HG03521 (cell line): ENCODE measurements at regions not wholly inside any gene's neighbourhood (a gene's known extent, or its start where the extent isn't known, plus 50 kb on each side); places are given as distances from the start of the nearest gene placed in this dataset.

Source experiments
- ATAC-seq: cut with Tn5 transposase; IDR thresholded peaks from one replicate; pipeline ENCODE4 v1.9.1; 2021; ENCODE audit warnings: mild to moderate bottlenecking, moderate library complexity; ENCODE audit not compliant: unreplicated experiment

- no peak for ATAC-seq
Observed at GRCh38 chr6:148225871-148226270, 116.8 kb upstream of the SASH1 start.

- no peak for ATAC-seq
Observed at GRCh38 chr6:148226284-148226683, 116.4 kb upstream of the SASH1 start.

- ATAC-seq: no peak
Observed at GRCh38 chr6:148231572-148231971, 111.1 kb upstream of the SASH1 start.

GRCh38 chr6:148235446-148235845 is 107.2 kb upstream of the SASH1 start:
- no peak for ATAC-seq

- no peak for ATAC-seq
Observed at GRCh38 chr6:148238713-148239112, 103.9 kb upstream of the SASH1 start.

- no peak for ATAC-seq
Observed at GRCh38 chr6:148239215-148239614, 103.4 kb upstream of the SASH1 start.

GRCh38 chr6:148239801-148240460 is 102.7 kb upstream of the SASH1 start:
- no peak for ATAC-seq

GRCh38 chr6:148240461-148240840 is 102.2 kb upstream of the SASH1 start:
- ATAC-seq: no peak

GRCh38 chr6:148240861-148241477 is 101.7 kb upstream of the SASH1 start:
- no peak for ATAC-seq

GRCh38 chr6:148242180-148242579 is 100.5 kb upstream of the SASH1 start:
- ATAC-seq: no peak

- no peak for ATAC-seq
Observed at GRCh38 chr6:148244217-148244935, 98.3 kb upstream of the SASH1 start.

- no peak for ATAC-seq
Observed at GRCh38 chr6:148247386-148248063, 95.1 kb upstream of the SASH1 start.

GRCh38 chr6:148249160-148249559 is 93.5 kb upstream of the SASH1 start:
- no peak for ATAC-seq

- ATAC-seq: no peak
Observed at GRCh38 chr6:148249679-148250375, 92.8 kb upstream of the SASH1 start.

GRCh38 chr6:148250975-148251685 is 91.5 kb upstream of the SASH1 start:
- ATAC-seq: no peak

GRCh38 chr6:148251891-148252290 is 90.7 kb upstream of the SASH1 start:
- no peak for ATAC-seq

GRCh38 chr6:148257810-148258209 is 84.8 kb upstream of the SASH1 start:
- ATAC-seq: no peak

GRCh38 chr6:148258868-148259267 is 83.8 kb upstream of the SASH1 start:
- ATAC-seq: no peak

GRCh38 chr6:148261470-148261869 is 81.2 kb upstream of the SASH1 start:
- no peak for ATAC-seq

- no peak for ATAC-seq
Observed at GRCh38 chr6:148263010-148263409, 79.6 kb upstream of the SASH1 start.
